Mesenchymal stem cell (in vitro differentiated cells and primary cell): ENCODE measurements at regions not wholly inside any gene's neighbourhood (a gene's known extent, or its start where the extent isn't known, plus 50 kb on each side); places are given as distances from the start of the nearest gene placed in this dataset.
"Not testable (repeated sequence)": the region's sequence is repeated elsewhere in the genome, so short reads cannot be mapped to it uniquely, and the experiment has no call there.

Experiments used
- DNase-seq: peaks from one replicate; pipeline ENCODE4 v3.0.0-alpha.2; 2013
- H2AFZ ChIP-seq: one replicate; pipeline ENCODE4 v1.6.1; 2013; ENCODE audit warnings: low read depth, mild to moderate bottlenecking, control low read depth, inconsistent platforms, low read length, moderate library complexity
- H2AK5ac ChIP-seq: 2 replicates; pipeline ENCODE4 v1.6.1; 2013; ENCODE audit warnings: low read length, moderate library complexity, mild to moderate bottlenecking, inconsistent platforms; ENCODE audit not compliant: severe bottlenecking
- H2BK120ac ChIP-seq: one replicate; pipeline ENCODE4 v1.6.1; 2013; ENCODE audit warnings: low read depth, mild to moderate bottlenecking, inconsistent platforms, low read length, moderate library complexity
- H2BK12ac ChIP-seq, 2 experiments: one replicate each; pipeline ENCODE4 v1.6.1; 2013; ENCODE audit warnings: inconsistent platforms in 2 of 2, low read length in 2 of 2, mild to moderate bottlenecking in 2 of 2, moderate library complexity in 2 of 2, control low read depth in 1 of 2
- H2BK15ac ChIP-seq: one replicate; pipeline ENCODE4 v1.6.1; 2013; ENCODE audit warnings: mild to moderate bottlenecking, low read depth, inconsistent platforms; ENCODE audit not compliant: poor library complexity, severe bottlenecking
- H2BK5ac ChIP-seq: 2 replicates; pipeline ENCODE4 v1.6.1; 2013; ENCODE audit warnings: low read depth, mild to moderate bottlenecking, low read length, control low read depth, inconsistent platforms; ENCODE audit not compliant: poor library complexity, severe bottlenecking
- H3K14ac ChIP-seq, 2 experiments: one replicate each; pipeline ENCODE4 v1.6.1; 2013; ENCODE audit warnings: inconsistent platforms in 2 of 2, low read length in 2 of 2, control low read depth in 1 of 2, mild to moderate bottlenecking in 1 of 2, moderate library complexity in 1 of 2
- H3K18ac ChIP-seq, 2 experiments: one replicate each; pipeline ENCODE4 v1.6.1; 2013; ENCODE audit warnings: inconsistent platforms in 2 of 2, low read length in 2 of 2, control low read depth in 1 of 2, low read depth in 1 of 2, mild to moderate bottlenecking in 1 of 2
- H3K23ac ChIP-seq, 2 experiments: one replicate each; pipeline ENCODE4 v1.6.1; 2013; ENCODE audit warnings: inconsistent platforms in 2 of 2, low read length in 2 of 2, mild to moderate bottlenecking in 2 of 2, moderate library complexity in 2 of 2, control low read depth in 1 of 2
- H3K27ac ChIP-seq: 2 replicates; pipeline ENCODE4 v1.5.1; 2013; ENCODE audit warnings: mild to moderate bottlenecking, moderate library complexity, low read length, control low read depth, inconsistent platforms; ENCODE audit not compliant: poor library complexity, severe bottlenecking
- H3K27me3 ChIP-seq, 2 experiments: 2 replicates each; pipeline versions ENCODE4 v1.6.1 to v1.7.0; 2013; ENCODE audit warnings: low read length in 2 of 2, mild to moderate bottlenecking in 2 of 2, moderate library complexity in 2 of 2, control low read depth in 1 of 2, inconsistent platforms in 1 of 2; ENCODE audit not compliant: control insufficient read depth in 1 of 2, insufficient read depth in 1 of 2
- H3K36me3 ChIP-seq, 2 experiments: 2 replicates each; pipeline versions ENCODE4 v1.6.1 to v1.7.0; 2013; ENCODE audit warnings: low read length in 2 of 2, control low read depth in 1 of 2, inconsistent platforms in 1 of 2, low read depth in 1 of 2, mild to moderate bottlenecking in 1 of 2; ENCODE audit not compliant: insufficient read depth in 2 of 2, control insufficient read depth in 1 of 2
- H3K4ac ChIP-seq, 2 experiments: one replicate each; pipeline ENCODE4 v1.6.1; 2013; ENCODE audit warnings: inconsistent platforms in 2 of 2, low read length in 2 of 2, mild to moderate bottlenecking in 2 of 2, moderate library complexity in 2 of 2, control low read depth in 1 of 2, low read depth in 1 of 2
- H3K4me1 ChIP-seq: 2 replicates; pipeline ENCODE4 v1.6.1; 2013; ENCODE audit warnings: low read depth, low read length, control low read depth; ENCODE audit not compliant: control insufficient read depth, insufficient read depth
- H3K4me2 ChIP-seq: 2 replicates; pipeline ENCODE4 v1.6.1; 2013; ENCODE audit warnings: low read length, mild to moderate bottlenecking, inconsistent platforms; ENCODE audit not compliant: poor library complexity, severe bottlenecking
- H3K4me3 ChIP-seq, 2 experiments: 2 replicates each; pipeline versions ENCODE4 v1.5.1 to v1.7.0; 2013; ENCODE audit warnings: low read length in 2 of 2, mild to moderate bottlenecking in 2 of 2, control low read depth in 1 of 2, low read depth in 1 of 2; ENCODE audit not compliant: insufficient read depth in 1 of 2
- H3K79me1 ChIP-seq: replicated peaks from 2 replicates; pipeline ENCODE4 v1.6.1; 2013; ENCODE audit warnings: mild to moderate bottlenecking, control low read depth, low read length, inconsistent platforms; ENCODE audit not compliant: poor library complexity, severe bottlenecking
- H3K9ac ChIP-seq: 2 replicates; pipeline ENCODE4 v1.7.0; 2013; ENCODE audit warnings: mild to moderate bottlenecking, low read length, moderate library complexity
- H3K9me3 ChIP-seq: 2 replicates; pipeline ENCODE4 v1.7.0; 2013; ENCODE audit warnings: mild to moderate bottlenecking, low read length; ENCODE audit not compliant: control insufficient read depth
- H4K8ac ChIP-seq: one replicate; pipeline ENCODE4 v1.6.1; 2013; ENCODE audit warnings: inconsistent platforms, mild to moderate bottlenecking, low read length, moderate library complexity
- H4K91ac ChIP-seq: one replicate; pipeline ENCODE4 v1.6.1; 2013; ENCODE audit warnings: mild to moderate bottlenecking, low read length, inconsistent platforms
- WGBS: methylation state at CpG from one replicate; pipeline ENCODE4 v1.1.7; 2013; ENCODE audit warnings: mixed read lengths; 5-methylcytosine and 5-hydroxymethylcytosine counted together

- Histone ChIP-seq H4K8ac (peak overlapping the region; percentile 64), H3K18ac (peak overlapping the region in 1 of 2 experiments; percentile 48)
- not testable (repeated sequence) for H3K9me3 ChIP-seq, H3K27me3 ChIP-seq, DNase-seq, H3K4me3 ChIP-seq, H3K14ac ChIP-seq, H3K4ac ChIP-seq, H3K4me2 ChIP-seq, H3K36me3 ChIP-seq, H3K79me1 ChIP-seq, H3K4me1 ChIP-seq, H2BK12ac ChIP-seq, H2BK120ac ChIP-seq, H3K9ac ChIP-seq, H2BK15ac ChIP-seq, H3K27ac ChIP-seq, H2AFZ ChIP-seq, H4K91ac ChIP-seq, H2AK5ac ChIP-seq, H2BK5ac ChIP-seq, H3K23ac ChIP-seq
- 96% methylated on average over 24 of the region's 28 CpGs for WGBS
Observed at GRCh38 chr7:116408831-116409453, 90.6 kb upstream of the CAV2 start.

GRCh38 chr7:116410694-116411093, 88.8 kb upstream of the CAV2 start:
- not testable (repeated sequence) for H4K91ac ChIP-seq, H3K4me1 ChIP-seq, H2AFZ ChIP-seq, H2BK12ac ChIP-seq, H3K18ac ChIP-seq, H2BK15ac ChIP-seq, H3K9ac ChIP-seq, H4K8ac ChIP-seq, H2AK5ac ChIP-seq, H2BK5ac ChIP-seq, DNase-seq, H3K27me3 ChIP-seq, H3K36me3 ChIP-seq, H2BK120ac ChIP-seq, H3K23ac ChIP-seq, H3K4me2 ChIP-seq, H3K79me1 ChIP-seq, H3K14ac ChIP-seq, H3K27ac ChIP-seq, H3K4me3 ChIP-seq, H3K9me3 ChIP-seq, H3K4ac ChIP-seq
- no CpG with 5 or more reads among the region's 3 CpGs for WGBS

GRCh38 chr7:116417593-116418345, 81.8 kb upstream of the CAV2 start:
- Histone ChIP-seq H3K14ac (peak overlapping the region in 1 of 2 experiments; percentile 96), H3K4ac (peak overlapping the region in 1 of 2 experiments; percentile 93), H3K79me1 (no peaks in the 10 kb centered on the region), H3K9me3 (no peaks in the 10 kb centered on the region), H2BK15ac (no peak overlapping the region), H2AFZ (peak overlapping the region; percentile 61), H4K8ac (peak overlapping the region; percentile 73), H2BK120ac (peak overlapping the region; percentile 27), H3K4me1 (peaks cover 3% of the 10 kb centered on the region), H3K36me3 (no peaks in the 10 kb centered on the region), H3K18ac (peak overlapping the region; percentile 38 to 82), H2BK12ac (peak overlapping the region; percentile 14 to 96), H2BK5ac (no peak overlapping the region), H3K9ac (no peak overlapping the region), H4K91ac (no peak overlapping the region), H3K27ac (no peak overlapping the region), H3K23ac (peak overlapping the region in 1 of 2 experiments; percentile 80), H3K27me3 (no peaks in the 10 kb centered on the region), H3K4me3 (no peak overlapping the region), H2AK5ac (no peak overlapping the region), H3K4me2 (no peak overlapping the region)
- 98% methylated on average over 4 of the region's 7 CpGs for WGBS
- DNase-seq = no peak

GRCh38 chr7:116418524-116418923, 81.0 kb upstream of the CAV2 start:
- H2BK120ac ChIP-seq = no peak overlapping the region
- no peak overlapping the region for H2AK5ac ChIP-seq
- no peak overlapping the region for H3K4ac ChIP-seq
- H2BK5ac ChIP-seq = no peak overlapping the region
- H3K14ac ChIP-seq = no peak overlapping the region
- DNase-seq = no peak
- no peak overlapping the region for H2AFZ ChIP-seq
- H3K79me1 ChIP-seq = no peaks in the 10 kb centered on the region
- no peak overlapping the region for H3K9ac ChIP-seq
- no peak overlapping the region for H2BK12ac ChIP-seq
- H4K91ac ChIP-seq = no peak overlapping the region
- H3K4me1 ChIP-seq = peaks cover 3% of the 10 kb centered on the region
- H3K9me3 ChIP-seq = no peaks in the 10 kb centered on the region
- no peaks in the 10 kb centered on the region for H3K36me3 ChIP-seq
- no peak overlapping the region for H2BK15ac ChIP-seq
- H3K27me3 ChIP-seq = no peaks in the 10 kb centered on the region
- H3K23ac ChIP-seq = no peak overlapping the region
- H3K4me3 ChIP-seq = no peak overlapping the region
- H4K8ac ChIP-seq = no peak overlapping the region
- H3K18ac ChIP-seq = no peak overlapping the region
- no peak overlapping the region for H3K27ac ChIP-seq
- no peak overlapping the region for H3K4me2 ChIP-seq
